Endothelial cell of umbilical vein (primary cell): ENCODE measurements at regions not wholly inside any gene's neighbourhood (a gene's known extent, or its start where the extent isn't known, plus 50 kb on each side); places are given as distances from the start of the nearest gene placed in this dataset.

Source experiments
- EZH2 ChIP-seq: IDR thresholded peaks from 2 replicates; pipeline ENCODE4 v1.6.1; 2012; ENCODE audit warnings: borderline replicate concordance, low read depth, mild to moderate bottlenecking, moderate library complexity, low read length, inconsistent platforms; ENCODE audit not compliant: severe bottlenecking
- GATA2 ChIP-seq: IDR thresholded peaks from 2 replicates; pipeline ENCODE4 v1.7.0; 2011; ENCODE audit warnings: low read depth, mild to moderate bottlenecking, moderate library complexity, mixed read lengths, low read length; ENCODE audit not compliant: insufficient read length, insufficient read depth
- JUN ChIP-seq: IDR thresholded peaks from 2 replicates; pipeline ENCODE4 v1.6.1; 2011; ENCODE audit warnings: borderline replicate concordance, low read depth; ENCODE audit not compliant: insufficient read length, insufficient read depth
- MYC ChIP-seq: IDR thresholded peaks from one replicate; pipeline ENCODE4 v1.6.1; 2011; ENCODE audit warnings: mild to moderate bottlenecking, low read depth, low read length
- POLR2A ChIP-seq: IDR thresholded peaks from 2 replicates; pipeline ENCODE4 v1.6.1; 2012; ENCODE audit warnings: low read depth, mild to moderate bottlenecking, control low read depth, low read length
- POLR2AphosphoS5 ChIP-seq: IDR thresholded peaks from 2 replicates; pipeline ENCODE4 v1.6.1; 2012; ENCODE audit warnings: low read depth, mild to moderate bottlenecking, control low read depth, low read length, moderate library complexity; ENCODE audit not compliant: insufficient read depth
- TF ChIP-seq, protein P1 (sequence below), 2 donors: IDR thresholded peaks; 1 replicate in 1 of 2; 2 replicates in 1 of 2; pipeline ENCODE4 v1.5.1; 2011; ENCODE audit warnings: low read length in 2 of 2, mild to moderate bottlenecking in 2 of 2, moderate library complexity in 2 of 2, control low read depth in 1 of 2, inconsistent platforms in 1 of 2, low read depth in 1 of 2; ENCODE audit not compliant: insufficient read depth in 1 of 2; ENCODE audit errors: extremely low read depth in 1 of 2
- TF ChIP-seq, protein P2 (sequence below): IDR thresholded peaks from 2 replicates; pipeline ENCODE4 v1.6.1; 2011; ENCODE audit not compliant: insufficient read depth, insufficient read length

DNA sequence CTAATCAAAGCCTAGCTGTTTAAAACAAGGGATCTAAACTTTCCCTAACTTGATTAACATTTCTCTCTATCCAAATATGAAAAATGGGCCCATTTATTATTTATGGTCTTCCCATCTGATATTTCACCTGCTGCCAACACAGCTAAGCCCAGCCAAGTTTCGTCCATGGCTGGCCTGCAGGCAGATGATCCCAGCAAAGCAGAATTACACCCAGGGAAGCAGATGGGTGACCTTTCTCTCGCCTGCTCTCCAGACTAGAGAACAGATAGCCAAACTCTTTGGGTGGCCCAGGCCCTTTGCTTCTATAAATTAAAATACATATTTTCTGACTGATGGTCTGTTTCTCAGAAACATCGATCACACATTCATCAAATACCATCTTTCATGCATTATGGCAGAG is 1038.8 kb downstream of the AGBL1 start:
- TF ChIP-seq EZH2 (no peak), POLR2AphosphoS5 (no peak), POLR2A (no peak), MYC (no peak), JUN (no peak), GATA2 (no peak)
- TF ChIP-seq, protein P1, sequence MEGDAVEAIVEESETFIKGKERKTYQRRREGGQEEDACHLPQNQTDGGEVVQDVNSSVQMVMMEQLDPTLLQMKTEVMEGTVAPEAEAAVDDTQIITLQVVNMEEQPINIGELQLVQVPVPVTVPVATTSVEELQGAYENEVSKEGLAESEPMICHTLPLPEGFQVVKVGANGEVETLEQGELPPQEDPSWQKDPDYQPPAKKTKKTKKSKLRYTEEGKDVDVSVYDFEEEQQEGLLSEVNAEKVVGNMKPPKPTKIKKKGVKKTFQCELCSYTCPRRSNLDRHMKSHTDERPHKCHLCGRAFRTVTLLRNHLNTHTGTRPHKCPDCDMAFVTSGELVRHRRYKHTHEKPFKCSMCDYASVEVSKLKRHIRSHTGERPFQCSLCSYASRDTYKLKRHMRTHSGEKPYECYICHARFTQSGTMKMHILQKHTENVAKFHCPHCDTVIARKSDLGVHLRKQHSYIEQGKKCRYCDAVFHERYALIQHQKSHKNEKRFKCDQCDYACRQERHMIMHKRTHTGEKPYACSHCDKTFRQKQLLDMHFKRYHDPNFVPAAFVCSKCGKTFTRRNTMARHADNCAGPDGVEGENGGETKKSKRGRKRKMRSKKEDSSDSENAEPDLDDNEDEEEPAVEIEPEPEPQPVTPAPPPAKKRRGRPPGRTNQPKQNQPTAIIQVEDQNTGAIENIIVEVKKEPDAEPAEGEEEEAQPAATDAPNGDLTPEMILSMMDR (IDR thresholded peaks at IDR 0.05; ENCODE audit: extremely low read depth in 1 of 2, insufficient read depth in 1 of 2, low read depth in 1 of 2, low read length in 2 of 2): no peak
- TF ChIP-seq, protein P2, sequence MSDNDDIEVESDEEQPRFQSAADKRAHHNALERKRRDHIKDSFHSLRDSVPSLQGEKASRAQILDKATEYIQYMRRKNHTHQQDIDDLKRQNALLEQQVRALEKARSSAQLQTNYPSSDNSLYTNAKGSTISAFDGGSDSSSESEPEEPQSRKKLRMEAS: no peak
